ENCODE measurements at regions not wholly inside any gene's neighbourhood (a gene's known extent, or its start where the extent isn't known, plus 50 kb on each side); places are given as distances from the start of the nearest gene placed in this dataset.
"Not testable (repeated sequence)": the region's sequence is repeated elsewhere in the genome, so short reads cannot be mapped to it uniquely, and the experiment has no call there.

- H3K36me3 Mint-ChIP-seq, H3K9me3 Mint-ChIP-seq, H3K4me1 Mint-ChIP-seq, H3K27me3 Mint-ChIP-seq, H3K4me3 Mint-ChIP-seq, H3K27ac Mint-ChIP-seq: not testable (repeated sequence)
These were observed 100.6 kb downstream of the TMEM168 start for GRCh38 chr7:112689466-112690177.

DNA sequence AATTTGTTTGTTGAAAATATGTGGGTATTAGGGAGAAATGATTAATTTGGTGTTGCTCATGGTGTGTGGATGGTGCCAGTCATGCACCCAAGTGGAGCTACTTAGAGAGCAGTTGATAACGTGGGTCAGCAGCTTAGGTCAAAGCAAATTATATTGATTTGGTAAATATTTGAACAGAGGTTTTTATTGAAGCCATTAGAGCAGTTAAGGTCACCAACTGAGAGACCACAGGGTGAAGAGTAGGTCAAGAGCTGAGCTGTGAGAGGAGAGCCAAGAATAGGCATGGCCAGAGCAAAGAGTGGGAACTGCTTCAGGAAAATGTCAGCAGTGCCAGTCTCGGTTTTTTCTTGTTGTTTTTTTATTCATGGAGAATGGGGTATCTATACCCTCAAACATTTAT, 97.9 kb downstream of the TMEM168 start:
- Mint-ChIP-seq H3K9me3 (peaks cover 0 to 6% (median 6%) of the 10 kb centered on the region in 3 donors), H3K4me1 (peaks cover 0 to 2% (median 0%) of the 10 kb centered on the region in 3 donors), H3K36me3 (no peaks in the 10 kb centered on the region), H3K27me3 (peaks cover 5% of the 10 kb centered on the region), H3K4me3 (no peak overlapping the region), H3K27ac (no peak overlapping the region)

GRCh38 chr7:112697211-112697610, 93.0 kb downstream of the TMEM168 start:
- H3K4me3 Mint-ChIP-seq, H3K9me3 Mint-ChIP-seq, H3K27ac Mint-ChIP-seq, H3K27me3 Mint-ChIP-seq, H3K36me3 Mint-ChIP-seq, H3K4me1 Mint-ChIP-seq: not testable (repeated sequence)

DNA sequence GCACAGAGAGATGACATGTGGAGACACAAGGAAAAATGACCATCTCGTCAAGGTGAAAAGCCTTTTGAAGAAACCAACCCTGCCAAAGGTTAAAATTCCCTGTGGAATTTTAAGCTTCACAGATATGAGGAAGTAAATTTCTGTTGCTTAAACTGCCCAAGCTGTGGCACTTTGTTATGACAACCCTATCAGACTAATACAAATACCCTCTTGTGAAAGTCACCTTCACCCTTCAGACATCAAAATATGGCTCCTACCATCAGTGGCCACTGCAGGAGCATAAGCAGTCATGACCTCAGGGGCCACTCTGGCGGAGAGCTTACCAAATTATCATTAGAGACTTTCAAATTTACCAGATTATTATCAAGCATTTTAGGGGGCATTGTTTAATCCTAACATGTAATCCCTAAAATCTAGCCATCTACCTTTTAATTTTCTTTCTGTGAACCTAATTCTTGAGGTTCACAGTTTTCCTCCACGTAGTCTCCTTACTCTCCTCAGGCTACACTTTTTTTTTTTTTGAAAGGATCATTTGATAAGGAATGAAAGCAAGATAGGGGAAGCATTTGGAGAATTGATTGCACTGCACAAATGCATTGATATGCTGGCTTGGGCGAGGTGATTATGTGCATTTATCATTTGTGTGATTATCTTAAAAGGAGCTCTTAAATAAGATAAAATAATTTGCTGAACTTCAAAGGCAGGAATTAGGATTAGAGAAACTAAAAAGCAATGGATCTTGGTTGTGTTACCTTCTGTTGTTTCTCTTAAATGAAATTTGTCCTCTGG, 90.3 kb downstream of the TMEM168 start:
- no peaks in the 10 kb centered on the region for H3K4me1 Mint-ChIP-seq
- H3K27ac Mint-ChIP-seq: no peak overlapping the region
- H3K36me3 Mint-ChIP-seq: peaks cover 2% of the 10 kb centered on the region
- H3K27me3 Mint-ChIP-seq: peaks cover 3% of the 10 kb centered on the region
- no peaks in the 10 kb centered on the region for H3K9me3 Mint-ChIP-seq
- H3K4me3 Mint-ChIP-seq: no peak overlapping the region

GRCh38 chr7:112701456-112701855, 88.7 kb downstream of the TMEM168 start:
- H3K9me3 Mint-ChIP-seq: no peaks in the 10 kb centered on the region
- no peak overlapping the region for H3K27ac Mint-ChIP-seq
- peaks cover 0 to under 1% (median 0%) of the 10 kb centered on the region in 3 donors for H3K4me1 Mint-ChIP-seq
- peaks cover 1% of the 10 kb centered on the region for H3K27me3 Mint-ChIP-seq
- H3K36me3 Mint-ChIP-seq: peaks cover 2% of the 10 kb centered on the region
- peak overlapping the region in 2 of 4 donors; percentile 45 to 53 for H3K4me3 Mint-ChIP-seq

DNA sequence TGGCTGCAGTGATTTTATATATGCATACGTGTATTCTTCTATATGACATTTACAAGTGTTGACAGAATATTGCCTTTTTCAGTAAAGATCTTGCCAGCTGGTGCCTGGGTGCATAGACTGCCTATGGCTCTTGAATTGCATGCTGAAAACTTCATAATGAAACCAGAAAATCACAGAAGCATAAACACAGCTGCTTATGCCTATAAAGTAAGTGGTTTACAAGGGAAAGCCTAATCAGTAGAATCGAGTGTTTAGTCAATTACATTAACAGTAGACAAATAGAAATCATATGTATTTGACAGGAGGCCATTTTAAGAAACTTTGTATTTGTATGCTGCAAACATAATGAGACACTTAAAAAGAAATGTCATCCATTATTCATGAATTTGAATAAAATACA, 82.5 kb downstream of the TMEM168 start:
- peaks cover 2% of the 10 kb centered on the region for H3K27me3 Mint-ChIP-seq
- H3K4me3 Mint-ChIP-seq: no peak overlapping the region
- peaks cover 6 to 10% (median 6%) of the 10 kb centered on the region in 3 donors for H3K4me1 Mint-ChIP-seq
- H3K9me3 Mint-ChIP-seq: no peaks in the 10 kb centered on the region
- peaks cover 3% of the 10 kb centered on the region for H3K36me3 Mint-ChIP-seq
- H3K27ac Mint-ChIP-seq: no peak overlapping the region

- Mint-ChIP-seq H3K36me3 (peaks cover 3% of the 10 kb centered on the region), H3K27me3 (peaks cover 2% of the 10 kb centered on the region), H3K9me3 (no peaks in the 10 kb centered on the region), H3K4me1 (peaks cover 6 to 10% (median 6%) of the 10 kb centered on the region in 3 donors), H3K4me3 (no peak overlapping the region), H3K27ac (no peak overlapping the region)
These were observed 82.0 kb downstream of the TMEM168 start for GRCh38 chr7:112708236-112708635.

Measured in IgD-negative memory B cell (primary cell).